Neural cell (in vitro differentiated cells): ENCODE measurements at regions not wholly inside any gene's neighbourhood (a gene's known extent, or its start where the extent isn't known, plus 50 kb on each side); places are given as distances from the start of the nearest gene placed in this dataset.
A peak's percentile ranks its signal among the peaks of the same experiment; 100 is the strongest.

Experiments used
- H2AFZ ChIP-seq: fragments of 200-600, 300-800 bp; sonication (generic), shearing (Covaris generic); 2 replicates; pipeline ENCODE4 v1.6.0; 2014; ENCODE audit warnings: low read depth, mild to moderate bottlenecking, antibody characterized with exemption, low read length, moderate library complexity
- H3F3A ChIP-seq: fragments of 200-600 bp; shearing (Covaris generic); 2 replicates; pipeline ENCODE4 v1.6.1; 2016; ENCODE audit warnings: mild to moderate bottlenecking, moderate library complexity, mixed read lengths, antibody characterized with exemption, low read length; ENCODE audit not compliant: insufficient read depth, poor library complexity, severe bottlenecking
- H3K27ac ChIP-seq: fragments of 200-600, 300-800 bp; sonication (generic), shearing (Covaris generic); 2 replicates; pipeline ENCODE4 v1.5.1; 2014; ENCODE audit warnings: mild to moderate bottlenecking, low read length, moderate library complexity
- H3K27me3 ChIP-seq: fragments of 300-800, 200-600 bp; sonication (generic), shearing (Covaris generic); 2 replicates; pipeline ENCODE4 v1.6.0; 2014; ENCODE audit warnings: mild to moderate bottlenecking, low read depth, low read length, moderate library complexity; ENCODE audit not compliant: insufficient read depth
- H3K36me3 ChIP-seq: fragments of 300-800, 200-600 bp; sonication (generic), shearing (Covaris generic); 2 replicates; pipeline ENCODE4 v1.5.1; 2014; ENCODE audit warnings: mild to moderate bottlenecking, antibody characterized with exemption, low read length, moderate library complexity; ENCODE audit not compliant: insufficient read depth
- H3K4me2 ChIP-seq: fragments of 300-800, 200-600 bp; sonication (generic), shearing (Covaris generic); 2 replicates; pipeline ENCODE4 v1.6.0; 2014; ENCODE audit warnings: mild to moderate bottlenecking, low read length
- H3K4me3 ChIP-seq: fragments of 300-800, 200-600 bp; sonication (generic), shearing (Covaris generic); 2 replicates; pipeline ENCODE4 v1.5.1; 2014; ENCODE audit warnings: mild to moderate bottlenecking, low read length, moderate library complexity
- H3K79me2 ChIP-seq: fragments of 200-600 bp; shearing (Covaris generic); replicated peaks from 2 replicates; pipeline ENCODE4 v1.6.0; 2014; ENCODE audit warnings: mild to moderate bottlenecking, low read length, moderate library complexity; ENCODE audit not compliant: insufficient read depth
- H3K9ac ChIP-seq: fragments of 300-800, 200-600 bp; sonication (generic), shearing (Covaris generic); 2 replicates; pipeline ENCODE4 v1.6.1; 2016; ENCODE audit warnings: mild to moderate bottlenecking, low read length, mixed read lengths
- H3K9me2 ChIP-seq: fragments of 200-600 bp; shearing (Covaris generic); 2 replicates; pipeline ENCODE4 v1.6.1; 2016; ENCODE audit warnings: mild to moderate bottlenecking, low read length, mixed read lengths; ENCODE audit not compliant: insufficient read depth
- H3K9me3 ChIP-seq: fragments of 200-600, 300-800 bp; sonication (generic), shearing (Covaris generic); 2 replicates; pipeline ENCODE4 v1.6.1; 2016; ENCODE audit warnings: mild to moderate bottlenecking, mixed run types, low read length, moderate library complexity, mixed read lengths
- H4K20me1 ChIP-seq: fragments of 200-600 bp; shearing (Covaris generic); 2 replicates; pipeline ENCODE4 v1.6.1; 2016; ENCODE audit warnings: mild to moderate bottlenecking, mixed run types; ENCODE audit not compliant: insufficient read depth
- CTCF ChIP-seq: fragments of 450-650 bp; IDR thresholded peaks from 2 replicates; pipeline ENCODE4 v1.5.1; 2014; ENCODE audit warnings: antibody characterized with exemption, mild to moderate bottlenecking, moderate library complexity; ENCODE audit not compliant: poor library complexity, severe bottlenecking
- EP300 ChIP-seq: fragments of 450-650 bp; conservative IDR thresholded peaks from 2 replicates; pipeline ENCODE4 v1.6.1; 2014; ENCODE audit warnings: antibody characterized with exemption, mild to moderate bottlenecking, moderate library complexity; ENCODE audit not compliant: poor library complexity, severe bottlenecking
- EZH2 ChIP-seq: fragments of 200-600, 300-800 bp; shearing (Covaris generic), sonication (generic); IDR thresholded peaks from 2 replicates; pipeline ENCODE4 v1.6.1; 2014; ENCODE audit warnings: antibody characterized with exemption, low read length, borderline replicate concordance, mild to moderate bottlenecking; ENCODE audit not compliant: insufficient read depth, poor library complexity, severe bottlenecking
- MXI1 ChIP-seq: fragments of 450-650 bp; conservative IDR thresholded peaks from 2 replicates; pipeline ENCODE4 v1.6.1; 2014; ENCODE audit warnings: antibody characterized with exemption, mild to moderate bottlenecking; ENCODE audit not compliant: poor library complexity, severe bottlenecking
- POLR2AphosphoS5 ChIP-seq: IDR thresholded peaks from 2 replicates; pipeline ENCODE4 v1.6.1; 2012
- RAD21 ChIP-seq: fragments of 450-650 bp; conservative IDR thresholded peaks from 2 replicates; pipeline ENCODE4 v1.6.1; 2014; ENCODE audit warnings: antibody characterized with exemption, mild to moderate bottlenecking, moderate library complexity
- REST ChIP-seq: IDR thresholded peaks from 2 replicates; pipeline ENCODE4 v1.6.1; 2012; ENCODE audit warnings: borderline replicate concordance
- SMC3 ChIP-seq: fragments of 450-650 bp; conservative IDR thresholded peaks from 2 replicates; pipeline ENCODE4 v1.6.1; 2014; ENCODE audit warnings: antibody characterized with exemption, mild to moderate bottlenecking, moderate library complexity; ENCODE audit not compliant: poor library complexity
- TAF1 ChIP-seq: IDR thresholded peaks from 2 replicates; pipeline ENCODE4 v1.6.1; 2012; ENCODE audit warnings: low read depth

GRCh38 chr5:159392871-159393270 is 62.6 kb upstream of the IL12B start:
- Histone ChIP-seq H3K27ac (no peak overlapping the region), H3K36me3 (no peaks in the 10 kb centered on the region), H2AFZ (no peak overlapping the region), H3F3A (no peaks in the 10 kb centered on the region), H3K27me3 (no peaks in the 10 kb centered on the region), H3K9ac (no peak overlapping the region), H3K9me3 (no peaks in the 10 kb centered on the region), H3K79me2 (no peaks in the 10 kb centered on the region), H3K4me2 (no peak overlapping the region), H3K4me3 (no peak overlapping the region), H4K20me1 (no peaks in the 10 kb centered on the region), H3K9me2 (no peaks in the 10 kb centered on the region)
- TF ChIP-seq POLR2AphosphoS5 (no peak), EP300 (no peak), MXI1 (no peak), REST (no peak), SMC3 (no peak), CTCF (no peak), TAF1 (no peak), RAD21 (no peak), EZH2 (no peak)

GRCh38 chr5:159393854-159394274 is 63.6 kb upstream of the IL12B start:
- Histone ChIP-seq H3F3A (no peaks in the 10 kb centered on the region), H3K9me2 (no peaks in the 10 kb centered on the region), H3K79me2 (no peaks in the 10 kb centered on the region), H3K4me3 (no peak overlapping the region), H3K27me3 (no peaks in the 10 kb centered on the region), H3K36me3 (no peaks in the 10 kb centered on the region), H3K4me2 (no peak overlapping the region), H3K27ac (no peak overlapping the region), H4K20me1 (no peaks in the 10 kb centered on the region), H2AFZ (no peak overlapping the region), H3K9me3 (no peaks in the 10 kb centered on the region), H3K9ac (no peak overlapping the region)
- TF ChIP-seq EP300 (peak; percentile 61), POLR2AphosphoS5 (no peak)

GRCh38 chr5:159395202-159395601 is 64.9 kb upstream of the IL12B start:
- no peak overlapping the region for H3K27ac ChIP-seq
- H3K9me3 ChIP-seq, result no peaks in the 10 kb centered on the region
- no peaks in the 10 kb centered on the region for H3K36me3 ChIP-seq
- H3K9me2 ChIP-seq, result no peaks in the 10 kb centered on the region
- H3K4me2 ChIP-seq, result no peak overlapping the region
- H3K9ac ChIP-seq, result no peak overlapping the region
- H2AFZ ChIP-seq, result no peak overlapping the region
- no peaks in the 10 kb centered on the region for H3K79me2 ChIP-seq
- no peaks in the 10 kb centered on the region for H3K27me3 ChIP-seq
- H4K20me1 ChIP-seq, result no peaks in the 10 kb centered on the region
- TF ChIP-seq REST (no peak), RAD21 (no peak), EZH2 (no peak), MXI1 (no peak), CTCF (no peak), TAF1 (no peak)
- no peak overlapping the region for H3K4me3 ChIP-seq
- H3F3A ChIP-seq, result no peaks in the 10 kb centered on the region
